Omental fat pad (tissue), 3 donors: ENCODE measurements at regions not wholly inside any gene's neighbourhood (a gene's known extent, or its start where the extent isn't known, plus 50 kb on each side); places are given as distances from the start of the nearest gene placed in this dataset.
A peak's percentile ranks its signal among the peaks of the same experiment; 100 is the strongest.

Experiments used
- ATAC-seq: fragments of 150-250 bp; one replicate; pipeline ENCODE4 v1.9.1; 2016; ENCODE audit warnings: mild to moderate bottlenecking, moderate library complexity; ENCODE audit not compliant: low FRiP score
- DNase-seq: peaks from one replicate; pipeline ENCODE4 v3.0.0-alpha.2; 2019; ENCODE audit warnings: low spot score
- TF ChIP-seq, protein P1 (sequence below), 3 donors: fragments of 450-650 bp; IDR thresholded peaks; one replicate each; pipeline ENCODE4 v1.5.1; 2016 to 2017; ENCODE audit warnings: antibody characterized with exemption in 3 of 3, mild to moderate bottlenecking in 3 of 3, moderate library complexity in 2 of 3

DNA sequence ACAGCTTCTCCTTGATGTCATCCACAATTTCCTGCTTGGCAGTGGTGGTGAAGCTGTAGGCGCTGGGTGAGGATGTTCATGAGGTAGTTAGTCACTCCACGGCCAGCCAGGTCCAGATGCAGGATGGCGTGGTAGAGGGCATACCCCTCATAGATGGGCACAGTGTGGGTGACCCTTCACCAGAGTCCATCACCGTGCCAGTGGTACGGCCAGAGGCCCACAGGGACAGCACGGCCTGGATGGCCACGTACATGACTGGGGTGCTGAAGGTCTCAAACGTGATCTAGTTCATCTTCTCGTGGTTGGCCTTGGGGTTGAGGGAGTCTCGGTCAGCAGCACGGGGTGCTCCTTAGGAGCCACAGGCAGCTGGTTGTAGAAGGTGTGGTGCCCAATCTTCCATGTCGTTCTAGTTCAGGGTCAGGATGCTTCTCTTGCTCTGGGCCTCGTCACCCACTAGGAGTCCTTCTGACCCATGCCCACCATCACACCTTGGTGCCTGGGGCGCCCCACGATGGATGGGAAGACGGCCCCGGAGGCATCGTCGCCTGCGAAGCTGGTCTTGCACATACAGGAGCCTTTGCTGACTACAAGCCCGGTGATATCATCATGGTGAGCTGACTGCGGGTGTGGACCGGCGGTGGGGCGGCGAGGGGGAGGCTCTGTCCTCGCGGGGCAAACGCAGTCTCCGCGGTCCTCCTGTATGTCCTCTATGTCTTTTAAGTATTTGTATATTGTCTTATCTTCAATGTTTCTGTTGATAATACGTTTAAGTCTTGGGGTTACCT is 1119.0 kb downstream of the NAALADL2 start:
- ATAC-seq (no peak), DNase-seq (no peak)
- TF ChIP-seq, protein P1, sequence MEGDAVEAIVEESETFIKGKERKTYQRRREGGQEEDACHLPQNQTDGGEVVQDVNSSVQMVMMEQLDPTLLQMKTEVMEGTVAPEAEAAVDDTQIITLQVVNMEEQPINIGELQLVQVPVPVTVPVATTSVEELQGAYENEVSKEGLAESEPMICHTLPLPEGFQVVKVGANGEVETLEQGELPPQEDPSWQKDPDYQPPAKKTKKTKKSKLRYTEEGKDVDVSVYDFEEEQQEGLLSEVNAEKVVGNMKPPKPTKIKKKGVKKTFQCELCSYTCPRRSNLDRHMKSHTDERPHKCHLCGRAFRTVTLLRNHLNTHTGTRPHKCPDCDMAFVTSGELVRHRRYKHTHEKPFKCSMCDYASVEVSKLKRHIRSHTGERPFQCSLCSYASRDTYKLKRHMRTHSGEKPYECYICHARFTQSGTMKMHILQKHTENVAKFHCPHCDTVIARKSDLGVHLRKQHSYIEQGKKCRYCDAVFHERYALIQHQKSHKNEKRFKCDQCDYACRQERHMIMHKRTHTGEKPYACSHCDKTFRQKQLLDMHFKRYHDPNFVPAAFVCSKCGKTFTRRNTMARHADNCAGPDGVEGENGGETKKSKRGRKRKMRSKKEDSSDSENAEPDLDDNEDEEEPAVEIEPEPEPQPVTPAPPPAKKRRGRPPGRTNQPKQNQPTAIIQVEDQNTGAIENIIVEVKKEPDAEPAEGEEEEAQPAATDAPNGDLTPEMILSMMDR (IDR thresholded peaks at IDR 0.05): no peak

GRCh38 chr3:175969456-175969855 is 1110.3 kb downstream of the NAALADL2 start:
- TF ChIP-seq, protein P1 (IDR thresholded peaks at IDR 0.05): no peak
- DNase-seq (no peak), ATAC-seq (no peak)

DNA sequence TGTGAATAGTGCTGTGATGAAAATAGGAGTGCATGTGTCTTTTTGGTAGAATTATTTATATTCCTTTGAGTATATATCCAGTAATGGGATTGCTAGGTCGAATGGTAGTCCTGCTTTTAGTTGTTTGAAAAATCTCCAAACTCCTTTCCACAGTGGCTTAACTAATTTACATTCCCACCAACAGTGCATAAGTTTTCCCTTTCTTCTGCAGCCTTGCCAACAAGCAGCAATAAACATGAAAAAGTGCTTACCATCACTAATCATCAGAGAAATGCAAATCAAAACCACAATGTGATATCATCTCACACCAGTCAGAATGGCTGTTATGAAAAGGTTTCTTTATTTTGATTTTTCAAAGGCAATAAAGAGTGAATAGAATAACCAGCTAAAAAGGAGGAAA is 1105.9 kb downstream of the NAALADL2 start:
- TF ChIP-seq, protein P1 (IDR thresholded peaks at IDR 0.05): no peak
- DNase-seq: no peak
- no peak for ATAC-seq

DNA sequence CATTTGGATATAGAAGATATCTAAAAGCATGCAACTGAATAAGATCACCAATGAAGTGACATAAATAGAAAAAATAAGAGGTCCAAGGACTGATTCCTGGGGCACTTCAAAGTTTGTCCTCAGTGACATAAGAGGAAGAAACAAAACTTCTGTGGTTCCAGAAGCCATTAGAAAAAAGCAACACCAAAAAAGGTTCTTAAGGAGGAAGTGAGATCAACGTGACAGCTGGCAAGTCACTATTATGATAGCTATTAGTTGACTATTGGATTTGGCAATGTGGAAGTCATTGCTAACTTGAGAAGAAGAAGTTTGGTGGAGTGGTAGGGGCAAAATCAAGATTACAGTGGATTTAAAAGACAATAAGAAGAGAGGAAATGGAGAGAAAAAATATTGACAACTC is 1098.3 kb downstream of the NAALADL2 start:
- ATAC-seq: no peak
- TF ChIP-seq, protein P1 (IDR thresholded peaks at IDR 0.05): no peak
- no peak for DNase-seq

DNA sequence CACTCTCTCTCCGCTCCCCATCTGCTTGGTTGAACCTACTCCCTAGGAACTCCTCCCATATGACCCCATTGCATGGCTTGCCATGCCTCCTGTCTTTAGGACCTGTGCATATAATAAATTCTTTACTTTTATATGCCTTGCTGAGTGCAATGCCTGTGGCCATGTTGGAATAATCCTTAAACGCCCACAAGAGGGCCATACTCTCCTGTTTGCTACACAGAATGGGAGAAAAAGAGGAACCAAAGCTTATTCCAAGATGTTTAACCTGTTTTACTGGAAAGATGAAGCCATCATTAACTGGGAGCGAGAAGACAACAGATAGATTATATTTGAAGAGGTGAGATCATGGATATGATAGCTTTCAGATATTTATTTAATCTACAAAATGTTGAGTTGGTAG is 1097.8 kb downstream of the NAALADL2 start:
- no peak for DNase-seq
- no peak for ATAC-seq

GRCh38 chr3:175951047-175951694 is 1092.0 kb downstream of the NAALADL2 start:
- DNase-seq (no peak), ATAC-seq (peak; percentile 54)
- TF ChIP-seq, protein P1 (IDR thresholded peaks at IDR 0.05): no peak

More for the DNA sequence above, 1097.8 kb downstream of the NAALADL2 start:
- TF ChIP-seq, protein P1 (IDR thresholded peaks at IDR 0.05): no peak

- no peak for ATAC-seq
- TF ChIP-seq, protein P1 (IDR thresholded peaks at IDR 0.05): no peak
- no peak for DNase-seq
These were observed 1088.9 kb downstream of the NAALADL2 start for GRCh38 chr3:175948041-175948440.
